NAMALWA (cell line): ENCODE measurements at regions not wholly inside any gene's neighbourhood (a gene's known extent, or its start where the extent isn't known, plus 50 kb on each side); places are given as distances from the start of the nearest gene placed in this dataset.
"Not testable (repeated sequence)": the region's sequence is repeated elsewhere in the genome, so short reads cannot be mapped to it uniquely, and the experiment has no call there.

Experiments
- DNase-seq: peaks from one replicate; pipeline ENCODE4 v3.0.0-alpha.2; 2015; ENCODE audit warnings: low spot score

DNA sequence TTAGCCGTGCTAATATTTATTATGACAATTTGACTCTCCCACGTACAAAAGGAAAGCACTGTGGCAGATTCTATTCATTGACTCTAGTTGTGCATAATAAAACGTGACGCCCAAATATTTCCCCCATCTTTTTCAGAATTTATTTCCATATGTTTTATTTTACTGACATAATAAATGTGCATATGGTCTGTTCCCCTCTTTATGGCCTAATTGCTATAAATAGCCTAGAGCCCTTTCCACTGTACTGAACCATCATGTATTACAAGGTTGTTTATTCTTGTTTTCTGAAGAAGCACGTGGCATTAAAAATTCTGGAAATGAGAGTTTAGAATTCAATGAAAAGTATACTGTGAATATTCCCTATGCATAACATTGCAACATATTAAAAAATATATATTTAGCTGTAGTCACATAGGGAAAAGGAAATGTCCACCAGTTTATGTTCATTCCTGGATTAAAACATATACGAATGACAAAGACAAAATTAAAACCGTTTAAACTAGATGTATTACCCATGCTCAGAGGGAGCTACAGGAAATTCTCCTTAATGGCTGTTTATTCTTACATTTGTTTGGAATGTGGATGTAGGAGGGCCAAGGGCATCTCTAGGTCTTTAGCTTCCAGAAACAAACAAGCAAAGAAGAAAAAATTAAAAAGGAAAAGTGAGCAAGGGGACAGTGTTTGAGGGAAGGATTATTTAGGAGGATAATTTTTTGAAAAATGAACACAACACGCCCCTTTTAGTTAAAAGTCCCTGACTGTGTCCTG lies 122.1 kb upstream of the MMADHC start:
- DNase-seq: no peak

DNA sequence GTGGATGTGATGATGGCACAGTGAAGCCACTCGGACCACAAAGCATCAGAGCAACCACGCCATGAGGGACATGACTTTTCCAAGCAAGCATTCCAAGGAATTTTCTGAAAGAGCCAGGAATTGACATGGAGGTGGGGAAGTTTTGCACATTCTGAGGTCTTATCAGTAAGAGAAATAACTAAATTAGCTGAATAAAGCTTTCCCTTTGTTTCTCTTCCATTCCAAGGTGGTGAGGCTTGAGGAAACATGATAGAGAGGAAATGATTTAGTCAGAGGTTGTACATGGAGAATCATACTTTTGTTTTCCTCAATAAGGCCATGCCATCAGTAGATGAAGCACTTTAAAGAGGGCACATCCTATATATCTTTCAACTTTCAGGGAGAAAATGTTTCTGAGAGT lies 115.7 kb upstream of the MMADHC start:
- DNase-seq: no peak

DNA sequence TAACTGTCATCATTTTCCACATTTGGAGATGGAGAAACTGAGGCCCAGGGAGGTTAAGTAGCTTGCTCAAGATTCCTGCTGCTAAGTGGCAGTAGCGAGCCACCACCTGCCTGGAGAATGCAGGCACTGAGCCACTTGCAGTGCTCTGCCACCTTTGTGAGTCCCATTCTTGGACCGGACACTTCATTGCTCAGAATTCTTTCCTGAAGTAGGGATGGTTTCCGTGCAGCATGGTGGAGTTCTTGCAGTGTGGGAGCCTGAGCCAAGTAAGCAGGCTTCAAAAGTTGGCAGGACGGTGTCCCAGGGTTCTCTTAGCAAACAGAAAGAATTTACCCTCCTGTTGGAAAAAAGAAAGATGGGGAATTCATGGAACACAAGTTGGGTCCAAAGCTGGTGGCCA lies 115.0 kb upstream of the MMADHC start:
- DNase-seq: no peak

DNA sequence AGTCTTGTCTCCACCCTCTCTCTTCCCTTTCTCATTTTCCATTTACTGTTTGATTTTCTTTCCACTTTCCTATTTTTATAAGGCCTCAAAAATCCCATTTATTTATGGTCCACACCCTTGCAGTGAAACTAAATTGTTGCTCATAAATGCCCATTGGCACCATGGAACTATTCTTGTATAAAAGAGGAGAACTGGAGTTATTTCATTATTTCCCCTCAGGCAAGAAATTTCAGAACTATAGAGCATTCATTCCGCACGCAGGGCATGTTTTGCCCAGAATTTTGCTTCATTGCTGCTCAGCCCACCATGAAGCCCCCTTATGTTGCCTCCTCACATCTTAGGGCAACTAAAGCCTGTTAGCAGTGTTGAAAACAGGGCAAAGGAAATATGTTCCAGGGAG lies 113.7 kb upstream of the MMADHC start:
- DNase-seq: no peak

DNA sequence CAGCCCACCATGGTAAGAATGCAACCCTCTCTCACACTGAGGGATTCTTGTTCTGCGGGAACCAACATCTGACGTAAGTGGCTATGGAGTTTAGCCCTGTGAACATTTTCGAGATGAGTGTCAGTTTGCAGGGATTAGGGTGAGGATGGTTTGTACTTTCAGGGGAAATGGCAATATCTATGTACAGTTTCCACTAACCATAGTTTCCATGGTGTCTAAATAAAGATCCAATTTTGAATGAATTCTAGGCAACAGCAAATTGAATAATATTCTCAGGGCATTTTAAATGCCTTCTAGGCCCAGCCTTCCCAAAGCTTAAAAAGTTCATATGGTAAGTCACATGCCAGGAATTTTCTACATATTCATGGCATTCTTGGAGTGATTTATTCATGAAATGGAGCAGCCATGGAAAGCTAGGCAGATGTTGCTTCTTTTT lies 105.4 kb upstream of the MMADHC start:
- no peak for DNase-seq

DNA sequence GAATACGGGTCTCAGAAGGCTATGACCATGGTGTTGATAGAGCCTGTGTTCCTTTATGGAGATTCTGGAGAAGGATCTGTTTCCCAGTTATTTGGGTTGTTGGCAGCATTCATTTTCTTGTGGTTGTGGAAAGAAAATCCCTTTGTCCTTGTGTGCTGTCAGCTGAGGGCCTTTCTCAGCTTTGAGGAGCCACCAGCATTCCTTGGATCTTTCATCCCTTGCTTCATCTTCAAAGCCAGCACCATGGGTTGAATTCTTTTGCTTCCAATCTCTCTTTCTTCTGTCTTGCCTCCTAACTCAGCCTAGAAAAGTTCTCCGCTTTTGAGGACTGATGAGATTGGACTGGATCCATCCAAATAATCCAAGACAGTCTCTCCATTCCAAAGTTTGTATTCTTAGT lies 103.2 kb upstream of the MMADHC start:
- DNase-seq: no peak

DNA sequence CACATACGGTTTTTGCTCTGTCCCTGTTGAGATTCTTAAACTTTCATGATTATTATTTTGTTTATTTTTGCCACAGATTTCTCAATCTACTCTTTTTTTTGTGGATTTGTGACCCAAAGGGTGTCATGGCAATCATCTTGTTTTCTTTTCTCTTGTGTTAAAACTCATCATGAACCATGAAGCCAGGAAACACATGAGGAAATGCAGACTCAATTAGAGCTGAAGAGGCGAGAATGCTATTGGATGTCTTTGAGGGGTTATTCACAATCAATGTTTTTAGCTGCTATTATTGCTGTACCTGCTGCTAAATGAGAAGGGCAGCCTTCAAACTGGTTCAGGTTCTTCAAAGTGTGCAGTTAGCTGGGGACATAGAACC lies 99.5 kb upstream of the MMADHC start:
- no peak for DNase-seq

DNA sequence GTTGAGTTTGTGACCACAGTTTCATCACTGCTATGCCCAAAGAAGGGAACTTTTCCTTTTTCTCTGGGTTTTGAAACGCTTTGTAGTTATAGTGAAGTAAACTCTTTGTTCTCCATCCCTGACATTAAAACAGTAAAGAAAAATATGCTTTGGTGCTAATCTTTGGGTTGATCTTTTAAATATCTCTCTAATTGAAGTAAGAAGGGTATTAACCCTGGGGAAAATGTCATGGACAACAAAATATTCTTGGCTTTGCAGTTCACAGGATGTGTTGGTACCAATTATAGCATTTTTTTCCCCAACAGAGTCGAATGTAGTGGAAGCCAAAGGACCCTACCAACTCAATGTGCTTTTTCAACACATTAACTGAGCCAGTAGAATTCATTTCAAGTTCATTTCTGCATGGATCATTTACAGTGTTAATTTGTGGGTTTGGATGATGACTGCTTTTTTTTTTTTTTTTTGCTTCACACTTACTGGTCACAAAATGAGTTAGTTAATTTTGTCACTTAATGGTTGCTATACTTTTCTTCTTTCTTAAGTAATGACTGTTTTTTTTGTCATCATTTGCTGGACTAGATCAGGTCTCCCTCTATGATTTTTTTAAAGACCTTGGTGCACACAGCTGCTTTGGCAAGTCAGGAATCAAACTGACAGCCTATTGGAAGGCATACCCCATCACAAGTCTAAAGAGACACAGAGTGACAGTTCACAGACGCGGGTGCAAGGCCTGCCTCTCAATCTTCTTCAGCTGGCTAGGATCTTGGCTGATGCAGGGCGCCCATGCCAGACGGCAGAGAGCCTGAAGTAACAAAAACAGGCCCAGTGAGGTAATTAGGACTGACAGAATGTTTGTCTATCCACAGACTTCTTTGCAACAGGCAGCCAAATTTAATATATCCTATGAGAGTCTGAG lies 98.8 kb upstream of the MMADHC start:
- DNase-seq: no peak

DNA sequence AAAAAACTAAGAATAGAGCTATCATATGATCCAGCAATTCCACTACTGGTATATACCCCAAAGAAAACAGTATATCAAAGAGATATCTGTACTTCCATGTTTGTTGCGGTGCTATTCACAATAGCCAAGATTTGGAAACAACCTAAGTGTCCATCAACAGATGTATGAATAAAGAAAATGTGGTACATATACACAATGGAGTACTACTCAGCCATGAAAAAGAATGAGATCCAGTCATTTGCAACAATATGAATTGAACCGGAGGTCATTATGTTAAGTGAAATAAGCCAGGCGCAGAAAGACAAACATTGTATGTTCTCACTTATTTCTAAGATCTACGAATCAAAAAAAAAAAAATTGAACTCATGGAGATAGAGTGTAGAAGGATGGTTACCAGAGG lies 97.8 kb upstream of the MMADHC start:
- not testable (repeated sequence) for DNase-seq

DNA sequence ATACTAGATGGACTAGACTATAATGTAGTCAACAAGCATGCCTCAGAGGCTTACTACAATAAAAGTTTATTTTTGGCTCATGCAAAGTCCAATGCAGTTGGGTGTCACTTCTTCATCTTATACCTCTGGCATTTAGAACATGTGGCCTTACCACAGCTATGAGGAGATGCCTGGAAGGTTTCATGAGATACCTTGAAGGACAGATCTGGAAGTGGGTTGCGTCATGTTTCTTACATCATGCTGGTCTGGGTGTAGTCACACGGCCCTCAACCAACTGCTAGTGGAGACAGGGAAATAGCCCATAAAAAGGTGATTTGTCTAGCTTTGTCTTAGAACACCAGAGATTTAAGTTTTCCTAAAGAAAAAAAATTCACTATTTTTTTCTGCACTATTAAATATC lies 91.7 kb upstream of the MMADHC start:
- DNase-seq: no peak

DNA sequence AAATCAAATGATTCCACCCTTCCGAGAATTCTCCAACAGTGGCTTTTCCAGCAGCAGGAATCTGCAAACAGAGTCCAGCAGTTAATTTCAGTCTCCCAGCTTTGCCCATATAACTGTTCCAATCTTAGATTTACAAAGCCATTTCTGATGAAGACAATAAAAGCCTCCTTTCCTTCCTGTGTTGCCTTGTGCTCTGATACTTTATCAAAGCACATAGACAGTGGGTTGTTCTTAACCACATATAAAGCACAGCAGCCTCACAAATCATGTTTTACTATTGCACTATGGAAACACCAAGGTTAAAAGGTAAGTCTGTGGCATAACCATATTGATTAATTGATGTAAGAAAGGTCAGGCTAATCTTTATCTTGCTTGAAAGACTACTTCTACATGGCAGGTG lies 89.8 kb upstream of the MMADHC start:
- DNase-seq: no peak

DNA sequence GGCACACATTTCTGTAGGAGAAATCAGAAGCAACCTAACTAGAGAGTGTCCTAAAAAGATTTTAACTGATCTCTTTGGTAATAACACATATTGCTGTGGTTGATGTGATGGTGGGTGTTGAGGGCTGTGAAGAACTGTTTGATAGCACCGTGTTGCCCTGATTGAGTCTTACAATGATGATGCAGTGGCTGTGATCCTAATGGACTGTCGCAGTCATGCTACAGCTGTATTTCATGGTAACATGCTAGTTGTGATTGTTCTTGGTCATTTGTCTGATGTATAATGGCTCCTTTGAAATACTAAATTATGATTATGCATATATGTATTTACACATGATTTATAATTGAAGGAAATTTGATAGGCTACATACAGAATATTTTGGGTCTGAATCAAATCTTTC lies 82.5 kb upstream of the MMADHC start:
- DNase-seq: no peak

DNA sequence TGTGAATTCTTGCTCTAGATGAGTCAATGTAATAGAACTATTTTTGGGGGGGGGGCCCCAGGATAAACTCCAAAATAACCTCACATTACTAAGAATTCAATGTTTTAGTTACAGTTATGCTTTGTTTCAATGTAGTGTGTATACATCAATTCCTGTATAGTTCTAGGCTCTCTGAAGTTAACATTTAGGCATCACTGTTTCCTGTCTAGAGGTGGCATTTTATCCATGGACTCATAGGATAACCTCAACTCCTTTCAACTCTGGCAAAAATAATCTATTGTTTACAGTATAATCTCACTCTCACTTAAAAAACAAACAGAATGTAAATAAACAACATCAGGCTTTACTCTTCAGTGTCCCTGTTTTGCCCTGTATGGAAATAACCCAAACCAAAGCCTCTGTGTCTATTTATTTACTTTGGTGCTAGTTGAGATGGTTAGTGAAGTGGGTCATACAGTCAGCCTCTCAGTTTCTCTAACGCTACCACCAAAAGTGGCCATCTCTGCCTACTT lies 79.3 kb upstream of the MMADHC start:
- DNase-seq: no peak

DNA sequence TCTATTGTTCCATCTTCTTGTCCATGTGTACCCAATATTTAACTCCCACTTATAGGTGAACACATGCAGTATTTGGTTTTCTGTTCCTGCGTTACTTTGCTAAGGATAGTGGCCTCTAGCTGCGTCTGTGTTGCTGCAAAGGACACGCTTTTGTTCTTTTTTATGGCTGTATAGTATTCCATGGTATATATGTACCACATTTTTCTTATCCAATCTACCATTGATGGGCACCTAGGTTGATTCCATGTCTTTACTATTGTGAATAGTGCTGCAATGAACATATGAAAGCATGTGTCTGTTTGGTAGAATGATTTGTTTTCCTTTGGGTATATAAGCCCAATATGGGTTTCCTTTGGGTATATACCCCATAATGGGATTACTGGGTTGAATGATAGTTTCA lies 77.3 kb upstream of the MMADHC start:
- DNase-seq: no peak

DNA sequence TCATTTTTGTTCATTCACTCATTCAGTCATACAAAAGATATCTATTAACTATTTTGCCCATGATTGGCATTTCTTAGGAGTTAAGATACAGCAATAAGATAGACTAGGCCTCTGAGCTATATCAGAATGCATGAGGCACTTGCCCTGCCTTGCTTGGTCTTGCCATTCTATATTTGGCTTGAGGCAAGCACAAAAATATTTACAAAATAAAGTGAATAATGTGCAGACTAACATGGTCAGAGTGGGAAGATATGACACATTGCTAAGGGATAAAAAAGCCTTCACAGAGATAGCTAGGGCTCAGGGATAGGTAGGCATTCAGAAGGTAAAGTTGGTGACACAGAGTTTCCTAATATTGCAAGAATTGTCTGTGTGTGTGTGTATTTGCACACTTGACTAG lies 75.0 kb upstream of the MMADHC start:
- no peak for DNase-seq

DNA sequence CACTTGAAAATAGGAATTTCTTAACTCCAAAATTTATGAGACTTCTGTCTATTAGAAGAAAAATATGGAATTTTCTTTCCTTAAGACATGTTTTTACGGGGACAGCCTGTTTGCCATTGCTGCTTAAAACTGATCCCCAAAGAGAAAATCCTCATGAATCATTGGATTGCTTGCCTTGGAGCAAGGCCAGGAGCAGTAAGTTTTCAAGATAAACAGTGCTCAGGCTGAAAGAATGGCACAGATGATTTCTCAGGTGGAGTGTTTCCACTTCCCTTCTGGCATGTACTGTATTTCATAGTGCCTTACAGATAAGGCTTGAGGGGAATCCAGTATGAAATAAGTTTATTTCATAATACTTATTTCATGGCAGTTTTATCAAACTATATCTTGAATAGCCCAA lies 74.3 kb upstream of the MMADHC start:
- DNase-seq: no peak

DNA sequence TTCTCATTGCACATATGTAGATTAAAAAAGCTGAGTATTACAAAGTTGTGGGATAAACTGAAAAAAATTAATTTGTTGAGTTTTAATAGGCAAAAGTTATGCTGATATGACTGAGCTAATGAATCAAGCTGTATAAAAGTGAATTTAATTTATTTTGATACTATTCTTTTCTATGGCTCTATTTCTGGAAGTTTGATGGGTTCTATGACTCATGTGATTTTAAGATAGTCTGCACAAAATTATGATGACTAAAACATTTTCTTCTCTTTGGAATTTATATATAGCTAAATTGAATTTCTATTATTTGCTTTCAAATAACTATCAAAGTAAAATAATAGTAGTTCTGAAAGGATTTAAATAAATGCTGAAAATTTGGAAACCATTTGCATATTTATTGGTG lies 71.0 kb upstream of the MMADHC start:
- DNase-seq: no peak

DNA sequence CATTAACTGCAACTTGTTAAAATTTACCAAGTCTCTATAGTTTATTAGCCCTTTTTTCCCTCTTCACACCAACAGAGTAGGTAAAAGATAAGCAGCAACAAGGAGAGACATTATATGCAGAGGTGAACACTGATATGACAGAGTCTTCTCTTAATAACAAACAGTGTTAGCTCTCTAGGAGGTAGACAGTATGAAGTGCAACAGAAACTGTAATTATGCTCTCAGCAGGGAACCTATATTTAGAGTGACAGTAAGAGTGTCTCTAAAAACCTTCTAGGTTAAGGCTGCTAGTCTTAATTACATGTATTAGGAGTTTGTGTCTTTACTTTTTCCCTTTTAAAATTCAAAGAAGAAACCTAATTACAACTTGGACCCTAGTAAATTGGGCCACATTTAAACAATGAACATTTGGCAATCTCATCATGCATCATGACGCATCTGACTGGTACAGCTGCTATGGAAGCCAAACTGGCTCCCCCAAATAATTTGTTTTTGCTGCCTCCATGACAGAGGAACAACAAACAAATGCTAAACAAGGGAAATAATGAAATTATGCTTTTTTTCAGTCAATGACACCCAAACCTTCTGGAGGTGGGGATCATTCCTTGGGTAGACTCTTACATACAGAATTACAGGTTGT lies 69.9 kb upstream of the MMADHC start:
- no peak for DNase-seq

DNA sequence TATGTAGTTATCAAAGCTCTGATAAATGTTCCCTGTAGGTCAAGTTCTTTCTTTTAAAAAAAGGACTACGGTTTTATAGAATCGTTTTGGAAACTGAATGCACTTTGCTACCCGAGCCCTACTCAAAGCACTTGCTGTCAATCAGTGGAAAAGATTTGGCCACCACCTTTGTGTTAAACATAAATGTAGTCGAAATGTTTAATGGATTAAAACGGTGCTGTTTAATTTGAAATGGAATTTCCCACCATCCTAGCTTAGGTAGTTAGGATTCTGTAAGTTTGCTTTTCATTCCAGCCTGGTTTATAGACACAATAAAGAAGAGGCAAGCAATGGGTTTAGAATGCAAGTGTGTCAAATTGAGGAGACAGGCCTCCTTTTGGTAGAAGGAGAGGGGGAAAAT lies 69.4 kb upstream of the MMADHC start:
- no peak for DNase-seq

DNA sequence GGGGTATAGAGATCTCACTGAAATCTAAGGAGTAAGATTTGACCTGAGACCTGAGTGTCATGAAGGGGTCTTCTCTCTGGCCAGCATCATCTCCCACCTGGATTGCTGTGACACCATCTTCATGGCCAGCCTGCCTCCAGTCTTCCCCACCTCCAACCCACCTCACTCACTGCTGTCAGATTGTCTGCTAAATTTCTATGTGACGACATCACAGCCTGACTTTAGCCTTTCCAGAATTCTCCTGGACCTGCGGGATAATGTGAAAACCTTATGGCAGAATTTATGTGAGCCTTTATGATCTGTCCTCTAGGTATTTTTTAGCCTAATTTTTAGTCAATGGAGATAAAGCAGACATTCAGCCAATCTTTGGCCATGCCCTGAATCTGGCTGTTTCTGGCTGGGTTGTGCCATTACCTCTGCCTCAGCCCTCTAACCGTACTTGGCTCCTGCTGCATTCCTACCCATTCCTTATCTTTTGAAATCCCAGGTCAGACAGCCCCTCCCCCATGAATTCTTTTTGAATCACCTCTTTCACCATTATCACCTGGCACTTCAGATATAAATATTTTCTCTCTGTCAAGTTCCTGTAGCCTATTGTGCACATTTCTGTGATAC lies 66.4 kb upstream of the MMADHC start:
- DNase-seq: no peak

DNA sequence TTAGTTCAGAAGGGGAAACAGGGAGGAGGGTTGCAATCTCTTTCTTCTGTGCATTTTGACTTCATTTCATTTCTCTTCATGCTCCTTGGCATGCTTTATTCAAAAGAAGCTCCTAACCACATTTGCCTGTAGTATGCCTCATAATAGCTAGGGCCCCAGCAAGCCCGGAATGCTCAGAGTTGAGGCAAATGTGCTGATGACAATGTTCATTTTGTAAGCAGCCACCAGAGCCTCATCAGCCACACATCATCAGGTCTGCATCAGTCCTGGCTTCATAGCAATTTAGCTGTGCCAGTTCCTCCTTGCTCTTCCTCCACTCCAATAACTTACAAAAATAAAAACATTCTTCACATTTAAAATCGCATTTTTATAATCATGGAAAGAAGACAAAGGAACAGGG lies 65.4 kb upstream of the MMADHC start:
- no peak for DNase-seq

DNA sequence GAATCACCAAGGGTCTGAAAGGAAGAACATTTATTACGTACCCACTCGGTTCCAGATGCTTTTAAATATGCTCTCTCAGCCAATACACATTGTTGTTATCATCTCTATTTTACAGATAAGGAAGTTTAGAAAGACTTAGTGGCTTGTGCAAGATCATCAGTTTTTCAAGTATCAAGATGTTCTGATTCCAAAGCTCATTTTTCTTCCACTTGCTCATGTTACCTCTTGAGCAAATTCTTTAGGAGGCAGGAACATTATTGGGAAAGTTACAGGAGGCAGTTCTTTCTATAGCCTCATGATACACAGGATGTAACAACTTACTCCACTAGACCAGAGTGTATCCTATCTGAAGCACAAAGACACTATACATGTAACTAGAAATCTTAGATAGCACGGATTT lies 65.0 kb upstream of the MMADHC start:
- no peak for DNase-seq
